ENCODE measurements at regions not wholly inside any gene's neighbourhood (a gene's known extent, or its start where the extent isn't known, plus 50 kb on each side); places are given as distances from the start of the nearest gene placed in this dataset.

- H3K27ac ChIP-seq (ENCODE audit: control insufficient read depth, insufficient read depth, low read length) = no peak overlapping the region
- no peaks in the 10 kb centered on the region for H4K20me1 ChIP-seq (ENCODE audit: control insufficient read depth, extremely low read depth, insufficient read depth, low read length)
- DNase-seq (ENCODE audit: low read depth, low spot score) (no peak), FAIRE-seq (no peak)
- no peaks in the 10 kb centered on the region for H3K4me1 ChIP-seq (ENCODE audit: control insufficient read depth, extremely low read depth, insufficient read depth, low read length)
- no peak overlapping the region for H2AFZ ChIP-seq (ENCODE audit: control insufficient read depth, low read length)
- no peaks in the 10 kb centered on the region for H3K79me2 ChIP-seq (ENCODE audit: control insufficient read depth, insufficient read depth, low read length)
- no peaks in the 10 kb centered on the region for H3K27me3 ChIP-seq (ENCODE audit: control insufficient read depth, extremely low read depth, insufficient read depth, low read length)
- H3K4me3 ChIP-seq (ENCODE audit: control insufficient read depth in 2 of 3, extremely low read depth in 1 of 3, insufficient read depth in 2 of 3, low read depth in 1 of 3, low read length in 3 of 3) = no peak overlapping the region
- H3K9me1 ChIP-seq (ENCODE audit: control insufficient read depth, extremely low read depth, insufficient read depth, low read length) = no peaks in the 10 kb centered on the region
- H3K9ac ChIP-seq (ENCODE audit: control insufficient read depth, extremely low read depth, insufficient read depth, low read length) = no peak overlapping the region
- no peaks in the 10 kb centered on the region for H3K36me3 ChIP-seq (ENCODE audit: control insufficient read depth in 2 of 2, extremely low read depth in 1 of 2, insufficient read depth in 2 of 2, low read length in 2 of 2)
- TF ChIP-seq EZH2 (IDR thresholded peaks at IDR 0.05; ENCODE audit: low read length) = no peak
- TF ChIP-seq CTCF (optimal IDR thresholded peaks at IDR 0.05 in 1 of 3, IDR thresholded peaks at IDR 0.05 in 1 of 3, conservative IDR thresholded peaks at IDR 0.05 in 1 of 3; ENCODE audit: extremely low read depth in 1 of 3, insufficient read depth in 2 of 3, low read length in 3 of 3) = no peak
- dilution Hi-C loops (cut with MboI; ENCODE audit: extremely low pct_ligation_motif_present, low sequenced_read_pairs) = no loop called here
- H3K4me2 ChIP-seq (ENCODE audit: control insufficient read depth, extremely low read depth, insufficient read depth, low read depth, low read length) = no peak overlapping the region
- H3K9me3 ChIP-seq (ENCODE audit: control insufficient read depth, low read depth, low read length) = no peaks in the 10 kb centered on the region
Observed at GRCh38 chr13:108558489-108558888, 70.9 kb upstream of the MYO16 start.

- no peaks in the 10 kb centered on the region for H3K79me2 ChIP-seq (ENCODE audit: control insufficient read depth, insufficient read depth, low read length)
- H3K27ac ChIP-seq (ENCODE audit: control insufficient read depth, insufficient read depth, low read length) = no peak overlapping the region
- no peak overlapping the region for H3K4me3 ChIP-seq (ENCODE audit: control insufficient read depth in 2 of 3, extremely low read depth in 1 of 3, insufficient read depth in 2 of 3, low read depth in 1 of 3, low read length in 3 of 3)
- H3K9me1 ChIP-seq (ENCODE audit: control insufficient read depth, extremely low read depth, insufficient read depth, low read length) = no peaks in the 10 kb centered on the region
- H3K9ac ChIP-seq (ENCODE audit: control insufficient read depth, extremely low read depth, insufficient read depth, low read length) = no peak overlapping the region
- no peak overlapping the region for H2AFZ ChIP-seq (ENCODE audit: control insufficient read depth, low read length)
- TF ChIP-seq EZH2 (IDR thresholded peaks at IDR 0.05; ENCODE audit: low read length) = no peak
- no peak for TF ChIP-seq CTCF (optimal IDR thresholded peaks at IDR 0.05 in 1 of 3, IDR thresholded peaks at IDR 0.05 in 1 of 3, conservative IDR thresholded peaks at IDR 0.05 in 1 of 3; ENCODE audit: extremely low read depth in 1 of 3, insufficient read depth in 2 of 3, low read length in 3 of 3)
- no peak for DNase-seq (ENCODE audit: low read depth, low spot score)
- no peak for FAIRE-seq
- H3K4me1 ChIP-seq (ENCODE audit: control insufficient read depth, extremely low read depth, insufficient read depth, low read length) = no peaks in the 10 kb centered on the region
- H3K27me3 ChIP-seq (ENCODE audit: control insufficient read depth, extremely low read depth, insufficient read depth, low read length) = no peaks in the 10 kb centered on the region
- H3K9me3 ChIP-seq (ENCODE audit: control insufficient read depth, low read depth, low read length) = no peaks in the 10 kb centered on the region
- H4K20me1 ChIP-seq (ENCODE audit: control insufficient read depth, extremely low read depth, insufficient read depth, low read length) = no peaks in the 10 kb centered on the region
- dilution Hi-C loops (cut with MboI; ENCODE audit: extremely low pct_ligation_motif_present, low sequenced_read_pairs) = no loop called here
- H3K36me3 ChIP-seq (ENCODE audit: control insufficient read depth in 2 of 2, extremely low read depth in 1 of 2, insufficient read depth in 2 of 2, low read length in 2 of 2) = no peaks in the 10 kb centered on the region
- H3K4me2 ChIP-seq (ENCODE audit: control insufficient read depth, extremely low read depth, insufficient read depth, low read depth, low read length) = no peak overlapping the region
Observed at GRCh38 chr13:108560093-108560492, 69.3 kb upstream of the MYO16 start.

Measured in keratinocyte (primary cell).